H1 (cell line): ENCODE measurements at regions not wholly inside any gene's neighbourhood (a gene's known extent, or its start where the extent isn't known, plus 50 kb on each side); places are given as distances from the start of the nearest gene placed in this dataset.

Source experiments
- CTCF ChIA-PET: fragments of 300-600 bp; sonication (Branson Sonifier 250); formaldehyde crosslinking; loops from one replicate; lab custom pipeline; 2021; ENCODE audit not compliant: partially characterized antibody; lab: Charles Lee
- POLR2A ChIA-PET: fragments of 300-600 bp; sonication (Branson Sonifier 250); formaldehyde crosslinking; loops from one replicate; lab custom pipeline; 2021; ENCODE audit warnings: inconsistent platforms; ENCODE audit not compliant: partially characterized antibody; lab: Charles Lee
- DNase-seq, 2 experiments: peaks; one replicate each; pipeline versions ENCODE4 v3.0.0 to v3.0.0-alpha.2; 2010 to 2022; ENCODE audit warnings: low spot score in 2 of 2, low read depth in 1 of 2, mixed read lengths in 1 of 2
- FAIRE-seq: peaks from 2 replicates; lab custom pipeline; 2011; peaks lifted over from hg19 to GRCh38; lab: Jason Lieb, UNC
- H2AFZ ChIP-seq: 2 replicates; pipeline ENCODE4 v1.8.1; 2012; ENCODE audit warnings: low read length, inconsistent platforms
- H2AK5ac ChIP-seq: 2 replicates; pipeline ENCODE4 v1.6.1; 2013; ENCODE audit warnings: low read depth, low read length
- H2BK120ac ChIP-seq: replicated peaks from 2 replicates; pipeline ENCODE3; 2013; ENCODE audit warnings: low read depth, low read length, inconsistent platforms
- H2BK12ac ChIP-seq: 2 replicates; pipeline ENCODE4 v1.6.1; 2013; ENCODE audit warnings: low read depth, low read length
- H2BK15ac ChIP-seq: 2 replicates; pipeline ENCODE4 v1.6.1; 2013; ENCODE audit warnings: low read length
- H2BK20ac ChIP-seq: 2 replicates; pipeline ENCODE4 v1.6.1; 2013; ENCODE audit warnings: low read length
- H2BK5ac ChIP-seq: 2 replicates; pipeline ENCODE4 v1.6.1; 2013; ENCODE audit warnings: low read depth, low read length
- H3K14ac ChIP-seq: 2 replicates; pipeline ENCODE4 v1.6.1; 2013; ENCODE audit warnings: inconsistent platforms; ENCODE audit not compliant: insufficient read length
- H3K18ac ChIP-seq: 2 replicates; pipeline ENCODE4 v1.6.1; 2013; ENCODE audit warnings: low read length; ENCODE audit errors: extremely low read depth
- H3K23ac ChIP-seq: 2 replicates; pipeline ENCODE4 v1.6.1; 2013; ENCODE audit warnings: inconsistent platforms; ENCODE audit not compliant: insufficient read length
- H3K23me2 ChIP-seq: 2 replicates; pipeline ENCODE4 v1.6.1; 2013; ENCODE audit warnings: low read depth, low read length
- H3K27ac ChIP-seq: 2 replicates; pipeline ENCODE4 v1.6.1; 2011; ENCODE audit warnings: low read depth, low read length, inconsistent platforms
- H3K27me3 ChIP-seq, 4 experiments: replicated peaks in 1 of 4; 1 replicate in 1 of 4; 2 replicates in 3 of 4; pipeline versions ENCODE4 v1.6.1 to v1.8.1; 2011 to 2013; ENCODE audit warnings: low read length in 3 of 4, mild to moderate bottlenecking in 3 of 4, inconsistent platforms in 2 of 4, mixed read lengths in 2 of 4, moderate library complexity in 1 of 4; ENCODE audit not compliant: control insufficient read depth in 3 of 4, insufficient read depth in 3 of 4; ENCODE audit errors: extremely low read depth in 1 of 4
- H3K36me3 ChIP-seq, 4 experiments: 2 replicates each; pipeline versions ENCODE4 v1.6.1 to v1.8.1; 2011 to 2013; ENCODE audit warnings: mild to moderate bottlenecking in 4 of 4, low read length in 3 of 4, moderate library complexity in 2 of 4, control low read depth in 1 of 4, inconsistent platforms in 1 of 4; ENCODE audit not compliant: insufficient read depth in 4 of 4, control insufficient read depth in 2 of 4
- H3K4ac ChIP-seq: replicated peaks from 2 replicates; pipeline ENCODE3; 2013; ENCODE audit warnings: low read length, low read depth, mixed read lengths, inconsistent platforms; ENCODE audit not compliant: insufficient read length
- H3K4me1 ChIP-seq, 4 experiments: replicated peaks in 1 of 4; 1 replicate in 1 of 4; 2 replicates in 3 of 4; pipeline versions ENCODE4 v1.6.1 to v1.8.1; 2011 to 2013; ENCODE audit warnings: low read length in 3 of 4, inconsistent platforms in 2 of 4, mixed read lengths in 1 of 4; ENCODE audit not compliant: insufficient read depth in 4 of 4, control insufficient read depth in 3 of 4
- H3K4me2 ChIP-seq, 2 experiments: 2 replicates each; pipeline versions ENCODE4 v1.6.1 to v1.8.1; 2011 to 2013; ENCODE audit warnings: low read depth in 2 of 2, low read length in 2 of 2, control low read depth in 1 of 2, inconsistent platforms in 1 of 2, mild to moderate bottlenecking in 1 of 2; ENCODE audit not compliant: insufficient read depth in 1 of 2
- H3K4me3 ChIP-seq, 4 experiments: fragments of 200-600, 300-600 bp in 1 of 4; sonication (generic), shearing (Covaris generic), sonication (Bioruptor Twin) in 1 of 4; 2 replicates each; pipeline versions ENCODE4 v1.5.1 to v1.8.1; 2011 to 2016; ENCODE audit warnings: low read length in 4 of 4, low read depth in 3 of 4, control low read depth in 2 of 4, inconsistent platforms in 2 of 4, mild to moderate bottlenecking in 2 of 4, mixed read lengths in 1 of 4, moderate library complexity in 1 of 4; ENCODE audit not compliant: insufficient read depth in 2 of 4; ENCODE audit errors: extremely low read depth in 1 of 4
- H3K56ac ChIP-seq: replicated peaks from 2 replicates; pipeline ENCODE3; 2013; ENCODE audit warnings: low read depth, mild to moderate bottlenecking, mixed read lengths, low read length, inconsistent platforms; ENCODE audit not compliant: insufficient read length
- H3K79me1 ChIP-seq: 2 replicates; pipeline ENCODE4 v1.6.1; 2013; ENCODE audit warnings: low read depth, low read length, control low read depth
- H3K79me2 ChIP-seq, 2 experiments: 2 replicates each; pipeline versions ENCODE4 v1.6.1 to v1.8.1; 2012 to 2013; ENCODE audit warnings: low read length in 2 of 2, mild to moderate bottlenecking in 2 of 2, inconsistent platforms in 1 of 2; ENCODE audit not compliant: insufficient read depth in 2 of 2, control insufficient read depth in 1 of 2
- H3K9ac ChIP-seq, 4 experiments: replicated peaks in 1 of 4; 1 replicate in 1 of 4; 2 replicates in 3 of 4; pipeline versions ENCODE4 v1.6.1 to v1.8.1; 2011 to 2013; ENCODE audit warnings: low read depth in 3 of 4, low read length in 3 of 4, control low read depth in 2 of 4, mild to moderate bottlenecking in 2 of 4, moderate library complexity in 2 of 4, inconsistent platforms in 1 of 4; ENCODE audit errors: extremely low read depth in 1 of 4
- H3K9me3 ChIP-seq, 2 experiments: 2 replicates each; pipeline versions ENCODE4 v1.6.1 to v1.8.1; 2012 to 2013; ENCODE audit warnings: mild to moderate bottlenecking in 2 of 2, moderate library complexity in 2 of 2, control low read depth in 1 of 2, inconsistent platforms in 1 of 2, low read depth in 1 of 2, low read length in 1 of 2, mixed read lengths in 1 of 2; ENCODE audit not compliant: insufficient read depth in 2 of 2
- H4K20me1 ChIP-seq, 2 experiments: replicated peaks in 1 of 2; 2 replicates each; pipeline versions ENCODE3 to v1.8.1; 2011 to 2013; ENCODE audit warnings: inconsistent platforms in 2 of 2, low read length in 2 of 2, mild to moderate bottlenecking in 1 of 2; ENCODE audit not compliant: insufficient read depth in 2 of 2, control insufficient read depth in 1 of 2
- H4K5ac ChIP-seq: 2 replicates; pipeline ENCODE4 v1.6.1; 2013; ENCODE audit warnings: low read length, low read depth, mixed read lengths, inconsistent platforms; ENCODE audit not compliant: insufficient read length
- H4K8ac ChIP-seq: 2 replicates; pipeline ENCODE4 v1.8.0; 2013; ENCODE audit warnings: mild to moderate bottlenecking, moderate library complexity, low read length, inconsistent platforms; ENCODE audit not compliant: insufficient read depth; ENCODE audit errors: extremely low read depth
- H4K91ac ChIP-seq: replicated peaks from 2 replicates; pipeline ENCODE3; 2013; ENCODE audit warnings: low read length, mixed read lengths, inconsistent platforms; ENCODE audit not compliant: insufficient read length
- BACH1 ChIP-seq: IDR thresholded peaks from 2 replicates; pipeline ENCODE4 v1.6.1; 2012; ENCODE audit warnings: low read length, improper control_type of control experiment
- BRCA1 ChIP-seq: IDR thresholded peaks from 2 replicates; pipeline ENCODE4 v1.6.1; 2012; ENCODE audit warnings: low read depth, low read length, improper control_type of control experiment
- EP300 ChIP-seq, 2 experiments: IDR thresholded peaks; 1 replicate in 1 of 2; 2 replicates in 1 of 2; pipeline ENCODE4 v1.6.1; 2011 to 2012; ENCODE audit warnings: low read depth in 2 of 2, low read length in 2 of 2, mild to moderate bottlenecking in 2 of 2, borderline replicate concordance in 1 of 2, inconsistent platforms in 1 of 2, moderate library complexity in 1 of 2
- GABPA ChIP-seq: IDR thresholded peaks from 2 replicates; pipeline ENCODE4 v1.6.1; 2011; ENCODE audit warnings: mild to moderate bottlenecking, low read length, moderate library complexity, borderline replicate concordance; ENCODE audit not compliant: insufficient read depth
- GTF2F1 ChIP-seq: IDR thresholded peaks from 2 replicates; pipeline ENCODE4 v1.6.1; 2012; ENCODE audit warnings: low read depth, low read length, improper control_type of control experiment, borderline replicate concordance
- KDM5A ChIP-seq: fragments of 200-600 bp; IDR thresholded peaks from 2 replicates; pipeline ENCODE4 v1.7.1; 2012; ENCODE audit warnings: mild to moderate bottlenecking, low read length, inconsistent platforms, mixed read lengths
- MAFK ChIP-seq: IDR thresholded peaks from 2 replicates; pipeline ENCODE4 v1.6.1; 2012; ENCODE audit warnings: low read depth, mild to moderate bottlenecking, improper control_type of control experiment, low read length
- NANOG ChIP-seq: IDR thresholded peaks from 2 replicates; pipeline ENCODE4 v1.6.1; 2011; ENCODE audit warnings: low read length, low read depth, mild to moderate bottlenecking, inconsistent platforms; ENCODE audit not compliant: insufficient read depth, poor library complexity, severe bottlenecking
- WGBS, 2 experiments: shearing (Covaris generic) in 1 of 2; methylation state at CpG; one replicate each; pipeline versions ENCODE4 v1.1.6 to v1.1.7; 2013 to 2015; ENCODE audit warnings: low lambda C conversion rate in 2 of 2, mixed read lengths in 2 of 2, inconsistent platforms in 1 of 2, low coverage in 1 of 2, missing lambda C conversion rate in 1 of 2; ENCODE audit not compliant: insufficient replicate concordance in 2 of 2, insufficient coverage in 1 of 2, insufficient read length in 1 of 2; ENCODE audit errors: extremely low coverage in 1 of 2, missing lambda C conversion rate in 1 of 2; 5-methylcytosine and 5-hydroxymethylcytosine counted together
- TF ChIP-seq, protein P1 (sequence below): IDR thresholded peaks from 2 replicates; pipeline ENCODE4 v1.6.1; 2012; ENCODE audit warnings: inconsistent platforms
- TF ChIP-seq, protein P2 (sequence below): IDR thresholded peaks from 2 replicates; pipeline ENCODE4 v1.6.1; 2011; ENCODE audit warnings: low read depth, mild to moderate bottlenecking, low read length; ENCODE audit not compliant: insufficient read depth

DNA sequence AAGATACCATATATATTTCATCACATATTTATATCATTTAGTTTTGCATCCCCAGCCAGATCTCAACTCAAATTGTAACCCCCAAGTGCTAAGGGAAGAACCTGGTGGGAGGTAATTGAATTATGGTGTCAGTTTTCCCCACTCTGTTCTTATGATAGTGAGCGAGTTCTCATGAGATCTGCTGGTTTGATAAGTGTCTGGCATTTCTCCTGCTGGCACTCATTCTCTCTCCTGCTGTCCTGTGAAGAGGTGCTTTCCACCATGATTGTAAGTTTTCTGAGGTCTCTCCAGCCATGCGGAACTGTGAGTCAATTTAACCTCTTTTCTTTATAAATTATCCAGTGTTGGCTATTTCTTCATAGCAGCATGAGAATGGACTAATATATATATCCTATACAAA, 462.5 kb upstream of the SLITRK5 start:
- H4K5ac ChIP-seq: no peak overlapping the region
- no peak overlapping the region for H3K4me3 ChIP-seq
- POLR2A ChIA-PET: no interaction called here
- H3K27me3 ChIP-seq: no peaks in the 10 kb centered on the region
- CTCF ChIA-PET: no interaction called here
- H2BK120ac ChIP-seq: no peak overlapping the region
- H2BK15ac ChIP-seq: no peak overlapping the region
- 84% methylated on average over 2 of the region's 2 CpGs; no CpG with 5 or more reads in 1 of the 2 experiments for WGBS, 2 experiments
- TF ChIP-seq KDM5A (no peak), EP300 (IDR thresholded peaks at IDR 0.05; ENCODE audit: borderline replicate concordance in 1 of 2, low read depth in 2 of 2, low read length in 2 of 2) (no peak), BACH1 (no peak), NANOG (no peak), GTF2F1 (no peak), BRCA1 (no peak), GABPA (no peak), MAFK (no peak)
- TF ChIP-seq, protein P1, sequence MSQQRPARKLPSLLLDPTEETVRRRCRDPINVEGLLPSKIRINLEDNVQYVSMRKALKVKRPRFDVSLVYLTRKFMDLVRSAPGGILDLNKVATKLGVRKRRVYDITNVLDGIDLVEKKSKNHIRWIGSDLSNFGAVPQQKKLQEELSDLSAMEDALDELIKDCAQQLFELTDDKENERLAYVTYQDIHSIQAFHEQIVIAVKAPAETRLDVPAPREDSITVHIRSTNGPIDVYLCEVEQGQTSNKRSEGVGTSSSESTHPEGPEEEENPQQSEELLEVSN: no peak
- TF ChIP-seq, protein P2, sequence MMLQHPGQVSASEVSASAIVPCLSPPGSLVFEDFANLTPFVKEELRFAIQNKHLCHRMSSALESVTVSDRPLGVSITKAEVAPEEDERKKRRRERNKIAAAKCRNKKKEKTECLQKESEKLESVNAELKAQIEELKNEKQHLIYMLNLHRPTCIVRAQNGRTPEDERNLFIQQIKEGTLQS: no peak
- no peak overlapping the region for H3K18ac ChIP-seq
- no peak overlapping the region for H3K23ac ChIP-seq
- no peak overlapping the region for H4K8ac ChIP-seq
- no peak for FAIRE-seq
- H2BK5ac ChIP-seq: no peak overlapping the region
- no peak overlapping the region for H4K91ac ChIP-seq
- no peak overlapping the region for H3K27ac ChIP-seq
- no peaks in the 10 kb centered on the region for H3K79me2 ChIP-seq
- H3K4me1 ChIP-seq: no peaks in the 10 kb centered on the region
- no peaks in the 10 kb centered on the region for H3K36me3 ChIP-seq
- H3K9ac ChIP-seq: no peak overlapping the region
- H2BK12ac ChIP-seq: no peak overlapping the region
- H3K79me1 ChIP-seq: no peaks in the 10 kb centered on the region
- H2BK20ac ChIP-seq: no peak overlapping the region
- H2AFZ ChIP-seq: no peak overlapping the region
- H3K9me3 ChIP-seq: no peaks in the 10 kb centered on the region
- H3K56ac ChIP-seq: no peak overlapping the region
- H3K4ac ChIP-seq: no peak overlapping the region
- H3K4me2 ChIP-seq: no peak overlapping the region
- H4K20me1 ChIP-seq: no peaks in the 10 kb centered on the region
- no peak for DNase-seq
- no peaks in the 10 kb centered on the region for H3K23me2 ChIP-seq
- H2AK5ac ChIP-seq: no peak overlapping the region
- H3K14ac ChIP-seq: no peak overlapping the region
